ENCODE measurements at regions not wholly inside any gene's neighbourhood (a gene's known extent, or its start where the extent isn't known, plus 50 kb on each side); places are given as distances from the start of the nearest gene placed in this dataset.

DNA sequence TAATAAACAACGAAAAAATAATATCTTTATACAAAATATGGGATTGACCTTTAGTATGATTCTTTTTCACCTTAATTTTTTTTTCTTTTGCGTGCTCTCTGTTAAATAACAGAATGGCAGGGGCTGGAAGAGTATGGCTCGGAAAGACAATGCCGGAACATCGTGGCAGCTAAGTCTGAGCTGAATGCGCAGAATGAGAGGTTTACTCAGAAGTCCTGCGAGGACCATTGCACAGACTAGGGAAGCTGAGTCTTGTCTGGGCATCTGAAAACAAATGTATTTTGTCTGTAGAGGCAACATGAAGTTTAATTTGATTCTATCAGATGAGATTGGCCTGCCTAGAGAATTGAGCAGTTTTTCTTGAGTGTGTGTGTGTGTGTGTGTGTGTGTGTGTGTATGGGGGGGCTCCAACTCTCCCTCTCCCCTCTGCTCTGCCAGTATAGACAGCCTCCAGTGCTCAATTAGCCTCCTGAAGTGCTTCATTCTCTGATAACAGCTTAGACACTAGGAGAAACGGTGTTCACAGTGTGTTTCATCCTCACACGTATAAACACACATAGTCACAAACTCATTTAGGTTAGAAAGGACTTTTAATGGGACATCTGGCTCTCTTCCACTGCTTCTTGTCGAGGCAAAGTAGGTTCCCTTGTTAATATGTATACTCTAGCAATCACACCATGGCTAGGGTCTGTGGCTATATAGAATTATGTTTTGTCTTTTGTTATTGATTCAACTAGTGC is 244.3 kb upstream of the SORL1-AS1 start:
- H2AFZ ChIP-seq (ENCODE audit: low read depth, low read length): peak overlapping the region; percentile 15
- no peak overlapping the region for H3K9ac ChIP-seq (ENCODE audit: low read length)
- H3K4me1 Mint-ChIP-seq (ENCODE audit: low read depth, unreplicated experiment): no peaks in the 10 kb centered on the region
- peaks cover 13% of the 10 kb centered on the region for H3K27me3 ChIP-seq (ENCODE audit: insufficient read depth, low read length)
- H3K27me3 Mint-ChIP-seq (ENCODE audit: low read depth, unreplicated experiment): peaks cover 2% of the 10 kb centered on the region
- TF ChIP-seq EZH2 (IDR thresholded peaks at IDR 0.05; ENCODE audit: insufficient read depth, low read length) (no peak), CTCF (IDR thresholded peaks at IDR 0.05; ENCODE audit: insufficient read depth, low read depth, low read length) (no peak)
- H3K4me2 ChIP-seq (ENCODE audit: low read length): peak overlapping the region; percentile 69
- no peaks in the 10 kb centered on the region for H3K9me3 ChIP-seq (ENCODE audit: insufficient read depth, low read depth, low read length)
- DNase-seq (ENCODE audit: low read depth): no peak
- no peaks in the 10 kb centered on the region for H3K36me3 ChIP-seq (ENCODE audit: insufficient read depth, low read length)
- H4K20me1 ChIP-seq (ENCODE audit: insufficient read depth, low read length): no peaks in the 10 kb centered on the region
- H3K79me2 ChIP-seq (ENCODE audit: insufficient read depth, low read length): no peaks in the 10 kb centered on the region
- H3K27ac Mint-ChIP-seq (ENCODE audit: unreplicated experiment): no peak overlapping the region
- H3K9me3 Mint-ChIP-seq (ENCODE audit: unreplicated experiment): no peaks in the 10 kb centered on the region
- no peak for FAIRE-seq
- peaks cover 9% of the 10 kb centered on the region for H3K4me1 ChIP-seq (ENCODE audit: insufficient read depth, low read length)
- H3K4me3 ChIP-seq (ENCODE audit: insufficient read depth, low read depth, low read length): no peak overlapping the region
- no peaks in the 10 kb centered on the region for H3K36me3 Mint-ChIP-seq (ENCODE audit: low read depth, unreplicated experiment)
- peak overlapping the region; percentile 21 for H3K27ac ChIP-seq (ENCODE audit: low read depth, low read length)
- H3K4me3 Mint-ChIP-seq (ENCODE audit: unreplicated experiment): no peak overlapping the region

DNA sequence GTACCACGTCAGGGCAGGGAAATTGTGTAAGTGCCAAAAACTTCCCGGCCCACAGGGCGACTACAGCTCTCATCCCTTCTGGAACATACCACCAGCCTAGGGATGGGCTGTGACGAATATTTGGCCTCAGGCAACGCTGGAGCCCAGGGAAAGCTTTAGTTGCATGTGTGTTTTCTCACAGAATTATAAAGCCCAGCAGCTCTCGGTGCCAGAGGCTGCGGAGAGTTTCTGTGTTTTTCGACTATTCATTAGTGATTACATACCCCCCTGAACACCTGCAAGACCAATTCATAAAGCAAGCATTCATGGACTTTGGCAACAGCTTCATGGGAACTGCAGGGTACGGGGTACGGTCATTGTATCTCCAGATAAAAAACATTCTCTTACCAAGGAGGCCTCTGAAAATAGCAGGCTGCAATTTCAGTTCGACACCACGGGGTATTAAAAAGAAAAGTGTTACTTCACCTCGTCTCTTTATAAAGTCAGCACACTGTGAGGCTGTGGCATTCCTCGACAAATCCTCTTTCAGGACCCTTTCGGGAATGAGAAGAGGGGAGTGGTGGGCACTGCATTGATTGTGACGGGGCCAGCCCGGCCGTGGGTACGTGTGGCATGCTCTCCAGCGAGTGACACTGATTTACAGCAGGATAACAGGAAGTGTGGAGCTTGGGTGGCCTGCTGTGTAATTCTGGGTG is 243.6 kb upstream of the SORL1-AS1 start:
- Histone ChIP-seq H3K27ac (ENCODE audit: low read depth, low read length) (peak overlapping the region; percentile 22), H3K4me2 (ENCODE audit: low read length) (peak overlapping the region; percentile 69), H3K36me3 (ENCODE audit: insufficient read depth, low read length) (no peaks in the 10 kb centered on the region), H3K27me3 (ENCODE audit: insufficient read depth, low read length) (peaks cover 13% of the 10 kb centered on the region), H4K20me1 (ENCODE audit: insufficient read depth, low read length) (no peaks in the 10 kb centered on the region), H3K79me2 (ENCODE audit: insufficient read depth, low read length) (no peaks in the 10 kb centered on the region), H2AFZ (ENCODE audit: low read depth, low read length) (peak overlapping the region; percentile 68), H3K9ac (ENCODE audit: low read length) (peak overlapping the region; percentile 7), H3K9me3 (ENCODE audit: insufficient read depth, low read depth, low read length) (no peaks in the 10 kb centered on the region), H3K4me1 (ENCODE audit: insufficient read depth, low read length) (peaks cover 9% of the 10 kb centered on the region), H3K4me3 (ENCODE audit: insufficient read depth, low read depth, low read length) (peak overlapping the region; percentile 16)
- Mint-ChIP-seq H3K9me3 (ENCODE audit: unreplicated experiment) (no peaks in the 10 kb centered on the region), H3K27ac (ENCODE audit: unreplicated experiment) (no peak overlapping the region), H3K36me3 (ENCODE audit: low read depth, unreplicated experiment) (no peaks in the 10 kb centered on the region), H3K4me1 (ENCODE audit: low read depth, unreplicated experiment) (peaks cover 2% of the 10 kb centered on the region), H3K4me3 (ENCODE audit: unreplicated experiment) (no peak overlapping the region), H3K27me3 (ENCODE audit: low read depth, unreplicated experiment) (peaks cover 2% of the 10 kb centered on the region)
- DNase-seq (ENCODE audit: low read depth) (peak; percentile 75), FAIRE-seq (no peak)
- TF ChIP-seq EZH2 (IDR thresholded peaks at IDR 0.05; ENCODE audit: insufficient read depth, low read length) (no peak), CTCF (IDR thresholded peaks at IDR 0.05; ENCODE audit: insufficient read depth, low read depth, low read length) (no peak)

DNA sequence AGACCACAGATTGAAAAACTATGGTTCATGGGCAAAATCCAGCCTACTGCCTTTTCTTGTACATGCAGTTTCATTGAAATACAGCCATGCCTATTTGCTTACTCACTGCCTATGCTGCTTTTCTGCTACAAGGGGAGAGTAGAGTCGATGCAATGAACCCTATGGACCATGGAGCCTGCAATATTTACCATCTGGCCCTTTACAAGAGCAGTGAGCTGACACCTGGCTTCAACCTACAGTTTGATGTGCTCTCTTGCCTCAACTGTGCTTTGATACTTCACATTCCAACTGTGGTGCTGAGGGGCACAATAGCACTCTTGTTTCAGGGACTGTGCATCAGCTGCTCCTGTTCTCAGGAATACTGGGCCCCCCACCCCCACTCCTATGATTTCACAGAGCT is 239.5 kb upstream of the SORL1-AS1 start:
- Histone ChIP-seq H3K27ac (ENCODE audit: low read depth, low read length) (no peak overlapping the region), H3K4me3 (ENCODE audit: insufficient read depth, low read depth, low read length) (no peak overlapping the region), H3K79me2 (ENCODE audit: insufficient read depth, low read length) (no peaks in the 10 kb centered on the region), H4K20me1 (ENCODE audit: insufficient read depth, low read length) (no peaks in the 10 kb centered on the region), H3K36me3 (ENCODE audit: insufficient read depth, low read length) (no peaks in the 10 kb centered on the region), H2AFZ (ENCODE audit: low read depth, low read length) (no peak overlapping the region), H3K9me3 (ENCODE audit: insufficient read depth, low read depth, low read length) (no peaks in the 10 kb centered on the region), H3K9ac (ENCODE audit: low read length) (no peak overlapping the region), H3K4me2 (ENCODE audit: low read length) (no peak overlapping the region), H3K4me1 (ENCODE audit: insufficient read depth, low read length) (peaks cover 25% of the 10 kb centered on the region), H3K27me3 (ENCODE audit: insufficient read depth, low read length) (peaks cover under 1% of the 10 kb centered on the region)
- Mint-ChIP-seq H3K27ac (ENCODE audit: unreplicated experiment) (peak overlapping the region; percentile 66), H3K4me3 (ENCODE audit: unreplicated experiment) (no peak overlapping the region), H3K36me3 (ENCODE audit: low read depth, unreplicated experiment) (no peaks in the 10 kb centered on the region), H3K27me3 (ENCODE audit: low read depth, unreplicated experiment) (no peaks in the 10 kb centered on the region), H3K4me1 (ENCODE audit: low read depth, unreplicated experiment) (peaks cover 27% of the 10 kb centered on the region), H3K9me3 (ENCODE audit: unreplicated experiment) (no peaks in the 10 kb centered on the region)
- FAIRE-seq (no peak), DNase-seq (ENCODE audit: low read depth) (peak; percentile 20)
- TF ChIP-seq CTCF (IDR thresholded peaks at IDR 0.05; ENCODE audit: insufficient read depth, low read depth, low read length) (no peak), EZH2 (IDR thresholded peaks at IDR 0.05; ENCODE audit: insufficient read depth, low read length) (no peak)

All from astrocyte (in vitro differentiated cells and primary cell).